RWPE2 (cell line): ENCODE measurements at regions not wholly inside any gene's neighbourhood (a gene's known extent, or its start where the extent isn't known, plus 50 kb on each side); places are given as distances from the start of the nearest gene placed in this dataset.

Source experiments
- ATAC-seq: fragments of 200-7000 bp; cut with Tn5 transposase; 3 replicates; pipeline ENCODE4 v1.9.1; 2021; ENCODE audit warnings: low read depth
- DNase-seq: peaks from one replicate; pipeline ENCODE4 v3.0.0-alpha.2; 2020; ENCODE audit warnings: low spot score
- H3K27ac ChIP-seq: fragments of 450-650 bp; 2 replicates; pipeline ENCODE4 v1.5.1; 2017; ENCODE audit warnings: mild to moderate bottlenecking; ENCODE audit not compliant: poor library complexity, severe bottlenecking
- H3K27me3 ChIP-seq: fragments of 250-450 bp; sonication (Bioruptor Pico); 2 replicates; pipeline ENCODE4 v1.5.1; 2021; ENCODE audit warnings: mild to moderate bottlenecking, moderate library complexity; ENCODE audit not compliant: insufficient read depth, poor library complexity, severe bottlenecking
- H3K36me3 ChIP-seq: fragments of 250-450 bp; sonication (Bioruptor Pico); 2 replicates; pipeline ENCODE4 v1.5.1; 2020; ENCODE audit warnings: low read depth, mild to moderate bottlenecking, moderate library complexity
- H3K4me1 ChIP-seq: fragments of 250-450 bp; sonication (Bioruptor Pico); 2 replicates; pipeline ENCODE4 v1.5.1; 2021; ENCODE audit warnings: mild to moderate bottlenecking, moderate library complexity; ENCODE audit not compliant: insufficient read depth, poor library complexity, severe bottlenecking
- H3K4me3 ChIP-seq: fragments of 250-450 bp; sonication (Bioruptor Pico); 2 replicates; pipeline ENCODE4 v1.5.1; 2021; ENCODE audit warnings: mild to moderate bottlenecking, moderate library complexity; ENCODE audit not compliant: severe bottlenecking
- H3K9me3 ChIP-seq: fragments of 250-450 bp; sonication (Bioruptor Pico); 2 replicates; pipeline ENCODE4 v1.5.1; 2021; ENCODE audit warnings: mild to moderate bottlenecking, moderate library complexity; ENCODE audit not compliant: severe bottlenecking
- CTCF ChIP-seq: fragments of 450-650 bp; IDR thresholded peaks from one replicate; pipeline ENCODE4 v1.5.1; 2017; ENCODE audit warnings: mild to moderate bottlenecking, moderate library complexity; ENCODE audit not compliant: poor library complexity, severe bottlenecking

- TF ChIP-seq CTCF = no peak
- no peaks in the 10 kb centered on the region for H3K27me3 ChIP-seq
- no peaks in the 10 kb centered on the region for H3K9me3 ChIP-seq
- H3K27ac ChIP-seq = no peak overlapping the region
- H3K4me3 ChIP-seq = no peak overlapping the region
- no peak for ATAC-seq
- DNase-seq = no peak
- no peaks in the 10 kb centered on the region for H3K4me1 ChIP-seq
- no peaks in the 10 kb centered on the region for H3K36me3 ChIP-seq
Measured at GRCh38 chr5:81805086-81805485, 54.2 kb upstream of the SSBP2 start.

- H3K4me1 ChIP-seq = no peaks in the 10 kb centered on the region
- DNase-seq (no peak), ATAC-seq (no peak)
- no peaks in the 10 kb centered on the region for H3K36me3 ChIP-seq
- H3K27ac ChIP-seq = no peak overlapping the region
- H3K4me3 ChIP-seq = no peak overlapping the region
- H3K9me3 ChIP-seq = no peaks in the 10 kb centered on the region
- TF ChIP-seq CTCF = no peak
- H3K27me3 ChIP-seq = no peaks in the 10 kb centered on the region
Measured at GRCh38 chr5:81803812-81804211, 52.9 kb upstream of the SSBP2 start.

- Histone ChIP-seq H3K27ac (no peak overlapping the region), H3K4me3 (no peak overlapping the region), H3K36me3 (no peaks in the 10 kb centered on the region), H3K9me3 (no peaks in the 10 kb centered on the region), H3K27me3 (no peaks in the 10 kb centered on the region), H3K4me1 (no peaks in the 10 kb centered on the region)
- TF ChIP-seq CTCF = no peak
- DNase-seq = no peak
- no peak for ATAC-seq
Measured at GRCh38 chr5:81802625-81803024, 51.7 kb upstream of the SSBP2 start.

- no peak for TF ChIP-seq CTCF
Measured at GRCh38 chr5:81802020-81802419, 51.1 kb upstream of the SSBP2 start.

GRCh38 chr5:81800797-81801196 is 49.9 kb upstream of the SSBP2 start:
- H3K27ac ChIP-seq = no peak overlapping the region
- H3K4me3 ChIP-seq = no peak overlapping the region
- no peak for TF ChIP-seq CTCF
- DNase-seq (no peak), ATAC-seq (no peak)
- H3K27me3 ChIP-seq = no peaks in the 10 kb centered on the region
- H3K36me3 ChIP-seq = no peaks in the 10 kb centered on the region
- no peaks in the 10 kb centered on the region for H3K9me3 ChIP-seq
- no peaks in the 10 kb centered on the region for H3K4me1 ChIP-seq

More at GRCh38 chr5:81802020-81802419, 51.1 kb upstream of the SSBP2 start:
- H3K36me3 ChIP-seq = no peaks in the 10 kb centered on the region
- no peaks in the 10 kb centered on the region for H3K27me3 ChIP-seq
- DNase-seq (no peak), ATAC-seq (no peak)
- no peaks in the 10 kb centered on the region for H3K4me1 ChIP-seq
- no peak overlapping the region for H3K4me3 ChIP-seq
- H3K9me3 ChIP-seq = no peaks in the 10 kb centered on the region
- no peak overlapping the region for H3K27ac ChIP-seq
